Mononuclear cell (primary cell): ENCODE measurements at regions not wholly inside any gene's neighbourhood (a gene's known extent, or its start where the extent isn't known, plus 50 kb on each side); places are given as distances from the start of the nearest gene placed in this dataset.

ENCODE experiments used
- H3K27me3 ChIP-seq: 2 replicates; pipeline ENCODE4 v1.6.0; 2011; ENCODE audit warnings: low read length, control low read depth; ENCODE audit not compliant: insufficient read depth
- H3K4me1 ChIP-seq: 2 replicates; pipeline ENCODE4 v1.5.1; 2011; ENCODE audit warnings: mild to moderate bottlenecking, low read length, control low read depth; ENCODE audit not compliant: insufficient read depth
- H3K4me3 ChIP-seq: 2 replicates; pipeline ENCODE4 v1.5.1; 2011; ENCODE audit warnings: mild to moderate bottlenecking, low read length, moderate library complexity
- H3K9me3 ChIP-seq: 2 replicates; pipeline ENCODE4 v1.5.1; 2011; ENCODE audit warnings: low read depth, mild to moderate bottlenecking, control low read depth, low read length

DNA sequence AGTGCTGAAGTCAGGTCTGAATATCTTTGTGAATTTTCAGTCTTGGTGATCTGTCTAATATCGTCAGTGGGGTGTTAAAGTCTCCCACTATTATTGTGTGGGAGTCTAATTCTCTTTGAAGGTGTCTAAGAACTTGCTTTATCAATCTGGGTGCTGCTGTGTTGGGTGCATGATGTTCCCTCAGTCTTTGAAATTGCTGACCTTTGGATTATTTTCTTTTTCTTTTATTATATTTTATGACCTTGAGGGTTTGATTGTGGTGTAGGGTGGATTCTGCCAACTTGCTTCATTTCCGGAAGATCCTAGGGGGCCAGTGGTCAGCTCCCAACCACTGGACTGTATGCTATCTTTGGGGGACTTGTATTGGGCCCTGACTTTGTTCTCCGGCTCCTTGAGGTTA is 415.3 kb downstream of the USP25 start:
- no peaks in the 10 kb centered on the region for H3K9me3 ChIP-seq
- no peak overlapping the region for H3K4me3 ChIP-seq
- H3K4me1 ChIP-seq: no peaks in the 10 kb centered on the region
- H3K27me3 ChIP-seq: no peaks in the 10 kb centered on the region

DNA sequence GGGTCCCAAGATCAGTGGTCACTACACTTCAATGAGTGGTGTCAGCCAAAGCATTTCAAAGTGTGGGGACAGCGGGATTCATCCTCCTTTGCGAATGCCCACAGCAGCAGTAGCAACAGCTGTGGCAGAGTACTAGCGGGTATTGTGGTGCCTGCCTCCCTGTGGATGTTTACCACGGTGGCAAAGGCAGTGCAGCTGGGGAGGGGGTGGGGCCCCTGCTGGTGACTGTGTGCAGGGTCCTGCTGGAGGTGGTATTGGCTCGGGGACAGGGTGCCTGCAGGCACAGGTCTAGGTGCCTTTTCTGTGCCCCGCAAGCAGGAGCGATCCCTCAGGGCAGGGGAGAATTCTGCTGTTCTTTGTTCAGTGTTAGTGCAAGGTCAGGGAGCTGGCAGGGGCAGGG is 415.7 kb downstream of the USP25 start:
- Histone ChIP-seq H3K27me3 (no peaks in the 10 kb centered on the region), H3K4me1 (no peaks in the 10 kb centered on the region), H3K9me3 (no peaks in the 10 kb centered on the region), H3K4me3 (no peak overlapping the region)

DNA sequence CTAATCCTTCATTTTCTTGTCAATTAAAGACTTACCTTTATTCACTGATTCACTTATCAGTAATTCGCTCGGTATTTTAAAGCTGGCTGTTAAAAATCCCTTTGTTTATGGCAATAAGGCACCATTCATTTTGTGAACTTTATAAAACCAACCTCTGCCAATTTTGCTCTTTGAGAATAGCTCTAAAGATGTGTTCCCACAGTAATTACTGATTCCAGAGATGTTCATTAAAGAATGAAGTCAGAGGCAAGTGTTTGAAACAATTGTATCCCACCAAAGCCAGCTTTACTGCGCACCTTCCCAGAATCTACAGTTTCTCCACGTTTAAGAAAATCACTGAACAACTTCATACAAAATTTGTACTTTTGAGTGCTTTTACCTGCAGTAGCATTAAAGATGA is 424.5 kb downstream of the USP25 start:
- Histone ChIP-seq H3K4me1 (no peaks in the 10 kb centered on the region), H3K27me3 (no peaks in the 10 kb centered on the region), H3K9me3 (no peaks in the 10 kb centered on the region), H3K4me3 (no peak overlapping the region)

DNA sequence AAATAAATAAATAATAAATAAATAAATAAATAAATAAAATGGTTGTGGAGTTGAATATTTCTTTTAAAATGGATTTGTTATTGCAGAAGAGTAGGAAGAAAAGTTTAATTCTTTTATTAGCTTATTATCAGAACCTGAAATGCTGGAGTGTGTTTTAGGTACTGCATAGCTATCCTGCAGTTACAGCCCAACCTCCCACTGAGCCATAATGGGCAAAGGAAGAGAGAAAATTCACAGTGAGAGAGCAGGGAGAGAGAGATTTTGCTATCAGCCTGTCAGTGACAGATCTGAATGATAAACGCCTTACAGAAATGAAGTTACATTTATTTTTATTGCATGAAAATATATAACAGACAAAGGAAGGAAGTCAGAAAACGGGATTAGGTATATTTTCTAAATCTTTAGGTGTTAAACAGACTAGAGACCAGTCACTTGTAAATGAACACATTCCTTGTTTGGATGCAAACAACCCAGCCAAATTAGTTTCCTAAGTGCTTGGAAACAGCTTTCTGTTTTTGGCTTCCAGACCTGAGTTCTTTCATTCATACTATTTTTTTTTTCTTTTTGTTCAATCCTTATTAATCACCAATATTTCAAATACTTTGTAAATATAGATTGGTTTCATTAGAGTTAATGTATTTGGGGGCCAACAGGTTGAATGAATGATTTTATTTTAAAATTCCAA is 425.3 kb downstream of the USP25 start:
- Histone ChIP-seq H3K9me3 (no peaks in the 10 kb centered on the region), H3K4me1 (no peaks in the 10 kb centered on the region), H3K27me3 (no peaks in the 10 kb centered on the region), H3K4me3 (no peak overlapping the region)

DNA sequence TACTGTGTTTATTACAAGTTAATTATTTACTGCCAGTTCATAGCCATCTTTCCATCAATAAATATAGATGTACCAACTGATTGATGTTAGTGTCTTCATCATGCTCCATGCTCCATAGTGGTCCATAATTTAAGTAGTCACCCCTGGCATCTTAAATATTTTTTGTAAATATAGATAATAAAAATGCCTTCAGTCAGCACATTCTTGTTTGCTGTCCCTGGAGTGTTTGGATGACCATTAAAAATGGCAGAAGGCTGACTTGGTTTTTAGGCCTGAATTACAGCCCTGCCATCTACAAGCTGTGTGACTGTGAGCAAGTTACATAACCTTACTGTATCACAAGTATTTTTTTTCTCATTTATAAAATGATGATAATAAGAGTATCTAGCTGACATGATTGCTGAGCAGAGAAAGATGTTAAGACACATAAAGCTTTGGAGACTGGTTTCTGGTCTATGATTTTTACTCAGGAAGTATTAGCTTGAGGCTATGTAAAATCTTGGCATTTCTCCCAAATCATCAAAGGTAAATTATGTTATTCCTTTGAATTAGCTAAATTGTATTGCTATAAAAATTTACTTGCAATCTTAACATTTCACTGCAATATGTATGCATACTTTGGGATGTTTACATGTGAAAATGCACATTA is 427.2 kb downstream of the USP25 start:
- H3K4me3 ChIP-seq: no peak overlapping the region
- H3K27me3 ChIP-seq: no peaks in the 10 kb centered on the region
- H3K9me3 ChIP-seq: no peaks in the 10 kb centered on the region
- no peaks in the 10 kb centered on the region for H3K4me1 ChIP-seq

DNA sequence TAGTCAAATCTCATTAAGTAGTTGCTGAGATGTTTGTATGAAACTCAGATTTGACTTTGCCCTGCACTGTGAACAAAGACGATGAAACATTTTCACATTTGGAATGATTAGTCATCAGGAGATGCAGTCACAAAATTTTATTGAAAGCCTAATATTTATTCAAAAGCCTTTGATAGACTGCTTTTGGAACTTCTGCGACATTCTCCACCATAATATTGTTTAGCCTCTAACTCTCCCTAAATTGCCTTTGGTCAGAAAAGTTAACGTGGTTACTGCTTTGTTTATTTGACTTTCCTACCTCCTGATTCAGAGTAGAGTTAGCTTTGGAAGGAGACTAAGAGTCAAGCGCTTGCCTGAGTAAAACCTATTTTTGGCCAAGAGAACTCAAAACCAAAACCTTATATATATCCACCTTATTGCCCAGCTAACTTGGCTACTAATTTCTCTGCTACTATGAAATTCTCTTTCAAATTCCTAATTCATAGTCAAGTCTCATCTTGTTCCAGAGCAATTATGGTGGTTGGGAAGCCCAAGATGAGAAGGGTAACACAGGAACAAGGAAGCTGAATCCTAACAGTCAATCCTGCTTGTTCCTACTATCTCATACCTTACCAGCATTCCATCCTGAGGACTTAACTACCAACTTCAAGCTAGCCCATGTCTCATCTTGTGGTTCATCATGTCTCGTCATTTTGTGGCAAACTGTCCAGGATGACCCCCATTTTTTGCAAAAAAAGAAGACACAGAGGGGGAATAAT is 429.6 kb downstream of the USP25 start:
- Histone ChIP-seq H3K4me1 (no peaks in the 10 kb centered on the region), H3K4me3 (no peak overlapping the region), H3K9me3 (no peaks in the 10 kb centered on the region), H3K27me3 (no peaks in the 10 kb centered on the region)

DNA sequence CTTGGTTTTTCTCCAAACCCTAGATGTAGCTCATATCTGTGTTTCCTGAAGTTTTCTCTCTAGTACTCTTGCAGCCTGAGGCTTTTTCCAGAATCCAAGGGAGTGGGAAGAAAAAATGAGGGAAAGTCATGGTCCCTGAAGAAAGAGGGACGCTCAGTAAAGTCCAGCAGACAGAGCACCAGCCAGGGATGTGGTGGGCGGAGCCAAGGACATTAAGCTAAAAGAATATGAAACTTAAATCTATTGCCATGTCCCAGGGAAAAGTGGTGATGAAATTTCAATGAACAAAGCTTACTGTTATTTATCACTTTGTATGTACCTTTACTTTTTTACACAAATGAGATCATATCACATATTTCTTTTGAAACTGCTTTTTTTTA is 430.2 kb downstream of the USP25 start:
- Histone ChIP-seq H3K4me3 (no peak overlapping the region), H3K9me3 (no peaks in the 10 kb centered on the region), H3K4me1 (no peaks in the 10 kb centered on the region), H3K27me3 (no peaks in the 10 kb centered on the region)

DNA sequence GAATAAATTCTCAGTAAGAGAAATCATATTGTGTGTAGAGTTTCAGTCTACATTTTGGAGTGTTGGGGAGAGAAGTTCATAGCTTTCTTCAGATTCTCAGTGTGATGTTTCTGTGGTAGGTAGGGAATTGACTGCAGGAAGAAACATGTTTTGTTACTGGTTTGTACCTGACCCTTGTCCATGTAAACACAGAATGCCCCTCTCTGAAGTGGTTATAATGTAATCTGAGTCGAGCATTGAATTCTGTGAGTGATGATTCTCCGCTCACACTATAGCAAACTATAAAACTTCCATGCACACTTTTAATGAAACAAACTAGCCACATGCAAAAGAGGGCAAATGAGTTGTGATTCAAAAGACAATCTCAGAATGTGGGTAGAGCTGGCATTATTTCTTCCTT is 433.2 kb downstream of the USP25 start:
- Histone ChIP-seq H3K9me3 (no peaks in the 10 kb centered on the region), H3K4me1 (no peaks in the 10 kb centered on the region), H3K4me3 (no peak overlapping the region), H3K27me3 (no peaks in the 10 kb centered on the region)

DNA sequence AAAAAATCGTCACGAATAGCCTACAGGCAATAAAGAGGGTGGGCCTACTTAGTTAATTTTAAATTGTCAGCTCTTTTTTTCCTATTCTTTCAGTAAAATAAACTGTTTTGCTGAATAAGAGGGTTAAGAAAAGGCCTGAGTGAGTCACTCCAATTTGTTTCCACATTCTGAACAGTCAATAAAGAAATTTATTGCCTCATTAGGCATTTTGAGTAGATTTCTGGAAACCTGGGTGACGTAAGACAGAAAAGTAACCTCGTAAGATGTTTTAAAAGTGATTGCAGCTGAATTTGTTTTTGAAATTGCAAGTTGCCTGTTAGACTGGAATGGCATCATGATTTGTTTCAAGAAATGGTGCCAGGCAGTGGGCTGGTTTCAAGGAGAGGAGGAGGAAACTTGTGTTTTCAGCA is 439.3 kb downstream of the USP25 start:
- H3K9me3 ChIP-seq: no peaks in the 10 kb centered on the region
- no peaks in the 10 kb centered on the region for H3K4me1 ChIP-seq

DNA sequence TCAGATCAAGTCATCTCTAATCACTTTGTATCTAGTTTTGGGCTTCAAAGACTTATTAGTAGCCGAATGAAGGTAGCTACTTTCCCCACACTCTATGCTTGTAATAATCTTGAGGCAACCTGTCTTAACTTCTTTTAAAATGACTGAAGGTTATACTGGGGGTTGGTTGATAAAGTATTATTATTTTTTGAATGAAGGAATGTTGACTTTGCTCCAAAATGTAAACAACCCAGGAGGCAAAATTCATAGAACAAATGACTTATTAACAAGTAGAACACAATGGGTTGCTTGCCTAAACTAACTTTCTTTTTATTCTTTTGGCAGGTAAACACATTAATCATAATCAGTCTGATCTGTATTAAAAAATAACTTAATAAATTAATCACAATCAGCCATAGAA is 440.0 kb downstream of the USP25 start:
- Histone ChIP-seq H3K27me3 (no peaks in the 10 kb centered on the region), H3K4me1 (no peaks in the 10 kb centered on the region), H3K4me3 (no peak overlapping the region), H3K9me3 (no peaks in the 10 kb centered on the region)

More for the DNA sequence above, 439.3 kb downstream of the USP25 start:
- Histone ChIP-seq H3K27me3 (no peaks in the 10 kb centered on the region), H3K4me3 (no peak overlapping the region)

DNA sequence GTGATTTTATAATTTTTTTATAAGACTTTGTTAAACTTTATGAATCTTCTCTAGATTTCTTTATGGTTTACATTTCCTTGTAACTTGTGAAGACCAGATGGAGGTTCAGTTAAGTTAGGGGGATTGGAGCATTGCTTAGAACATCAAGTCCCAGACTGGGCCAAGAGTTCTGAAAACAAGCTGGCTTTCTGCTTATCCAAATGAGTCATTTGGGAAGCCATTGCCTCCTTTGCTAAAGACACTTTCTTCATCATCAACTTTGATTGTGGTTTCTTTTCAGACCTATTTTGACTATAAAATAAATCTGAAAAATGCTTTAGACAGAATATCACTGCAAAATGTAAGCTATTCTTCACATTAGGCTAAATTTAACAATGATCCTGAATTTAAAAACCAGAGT is 446.8 kb downstream of the USP25 start:
- no peaks in the 10 kb centered on the region for H3K9me3 ChIP-seq

DNA sequence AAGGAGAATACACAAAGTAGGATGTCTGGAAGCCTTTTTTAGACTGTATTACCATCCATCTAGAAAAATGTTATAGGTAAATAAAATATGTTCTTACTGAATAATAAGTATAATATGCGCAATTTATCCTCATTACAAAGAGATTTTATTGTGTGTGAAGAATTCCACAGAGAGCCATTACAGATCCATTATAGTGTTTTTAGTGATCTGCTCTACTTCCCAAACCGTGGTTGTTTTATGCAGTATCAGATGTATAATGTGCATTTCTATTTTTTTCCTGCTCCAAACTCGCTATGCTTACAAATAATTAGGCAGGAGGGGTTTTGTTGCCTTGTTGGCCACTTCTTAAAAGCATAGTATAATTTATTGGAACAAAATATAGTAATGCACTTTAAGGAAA is 447.8 kb downstream of the USP25 start:
- Histone ChIP-seq H3K27me3 (no peaks in the 10 kb centered on the region), H3K9me3 (no peaks in the 10 kb centered on the region), H3K4me1 (peaks cover 14% of the 10 kb centered on the region), H3K4me3 (no peak overlapping the region)

More for the DNA sequence above, 446.8 kb downstream of the USP25 start:
- peaks cover 14% of the 10 kb centered on the region for H3K4me1 ChIP-seq
- H3K27me3 ChIP-seq: no peaks in the 10 kb centered on the region
- H3K4me3 ChIP-seq: no peak overlapping the region

DNA sequence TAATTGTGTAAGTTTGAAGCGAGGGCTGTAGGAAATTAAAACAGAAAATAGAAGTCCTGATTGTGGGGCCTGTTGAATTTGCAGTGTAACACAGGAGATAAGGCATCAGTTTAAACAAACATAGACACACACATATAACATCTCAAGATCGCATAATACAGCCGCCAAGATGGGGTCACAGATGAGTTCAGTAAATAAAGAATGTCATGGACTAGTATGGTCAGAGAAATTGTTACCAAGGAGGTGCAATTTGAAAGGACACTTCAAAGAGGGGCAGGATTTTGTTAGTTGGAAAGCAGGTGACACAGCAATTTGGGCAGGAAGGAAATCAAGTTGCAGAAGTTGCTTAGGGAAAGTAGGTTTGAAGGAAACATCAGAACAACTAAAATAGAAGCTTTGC is 450.0 kb downstream of the USP25 start:
- H3K4me3 ChIP-seq: no peak overlapping the region
- H3K9me3 ChIP-seq: no peaks in the 10 kb centered on the region
- peaks cover 14% of the 10 kb centered on the region for H3K4me1 ChIP-seq
- no peaks in the 10 kb centered on the region for H3K27me3 ChIP-seq

DNA sequence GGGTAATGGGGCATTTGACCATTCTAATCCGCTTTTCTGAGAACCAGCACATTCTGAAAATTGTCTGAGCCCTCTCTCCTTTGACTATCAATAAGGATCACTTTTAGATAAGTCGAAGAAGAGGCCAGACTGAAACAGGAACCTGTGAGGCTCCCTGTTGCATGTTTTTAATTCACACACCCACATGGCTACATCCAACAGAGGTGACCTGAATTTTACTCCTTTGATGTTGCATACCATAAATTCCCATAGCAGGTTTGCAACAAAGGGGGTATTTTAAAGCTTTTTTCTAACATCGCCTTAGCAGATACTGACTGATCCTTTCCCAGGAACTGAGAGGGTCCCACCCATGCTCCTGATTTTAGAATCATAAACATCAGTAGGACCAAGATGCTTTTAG is 450.8 kb downstream of the USP25 start:
- H3K9me3 ChIP-seq: no peaks in the 10 kb centered on the region
- no peak overlapping the region for H3K4me3 ChIP-seq
- no peaks in the 10 kb centered on the region for H3K27me3 ChIP-seq
- peaks cover 14% of the 10 kb centered on the region for H3K4me1 ChIP-seq

DNA sequence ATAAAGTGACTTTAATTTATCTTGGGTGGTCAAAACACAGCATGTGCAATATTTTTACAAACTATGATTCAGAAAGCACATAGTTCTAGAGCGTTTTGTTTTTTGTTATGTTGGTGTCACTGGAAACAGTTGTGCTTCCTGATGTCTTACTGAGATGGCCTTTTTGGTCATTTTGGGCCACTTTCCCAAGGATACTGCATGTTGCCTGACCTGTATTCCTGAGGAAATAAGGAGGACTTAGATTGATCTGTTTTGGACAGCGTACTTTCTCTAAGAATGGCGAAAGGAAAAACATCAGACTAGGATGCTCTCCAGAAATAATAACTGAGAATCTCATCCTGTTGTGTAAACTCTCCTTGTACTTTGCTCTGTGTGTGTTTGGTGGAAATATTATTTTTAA is 451.2 kb downstream of the USP25 start:
- no peaks in the 10 kb centered on the region for H3K27me3 ChIP-seq

More for the DNA sequence above, 451.2 kb downstream of the USP25 start:
- Histone ChIP-seq H3K4me3 (no peak overlapping the region), H3K9me3 (no peaks in the 10 kb centered on the region), H3K4me1 (peaks cover 14% of the 10 kb centered on the region)
